ENCODE measurements at regions not wholly inside any gene's neighbourhood (a gene's known extent, or its start where the extent isn't known, plus 50 kb on each side); places are given as distances from the start of the nearest gene placed in this dataset.

GRCh38 chr5:101806410-101806809, 489.7 kb downstream of the SLCO4C1 start:
- Histone ChIP-seq H2BK120ac (replicated peaks; ENCODE audit: low read depth, low read length) (no peak overlapping the region), H3K18ac (ENCODE audit: extremely low read depth, low read length) (no peak overlapping the region), H3K27ac (ENCODE audit: low read depth, low read length) (no peak overlapping the region), H3K9me3 (ENCODE audit: insufficient read depth in 2 of 2, low read depth in 1 of 2, low read length in 1 of 2) (no peaks in the 10 kb centered on the region), H2AK5ac (ENCODE audit: low read depth, low read length) (no peak overlapping the region), H3K14ac (ENCODE audit: insufficient read length) (no peak overlapping the region), H3K79me2 (ENCODE audit: control insufficient read depth in 1 of 2, insufficient read depth in 2 of 2, low read length in 2 of 2) (no peaks in the 10 kb centered on the region), H3K23ac (ENCODE audit: insufficient read length) (no peak overlapping the region), H3K4me3 (ENCODE audit: extremely low read depth in 1 of 4, insufficient read depth in 2 of 4, low read depth in 3 of 4, low read length in 4 of 4) (no peak overlapping the region), H3K23me2 (ENCODE audit: low read depth, low read length) (no peaks in the 10 kb centered on the region), H2BK12ac (ENCODE audit: low read depth, low read length) (no peak overlapping the region), H2AFZ (ENCODE audit: low read length) (no peak overlapping the region), H3K36me3 (ENCODE audit: control insufficient read depth in 2 of 4, insufficient read depth in 4 of 4, low read length in 3 of 4) (no peaks in the 10 kb centered on the region), H3K79me1 (ENCODE audit: low read depth, low read length) (no peaks in the 10 kb centered on the region), H3K56ac (replicated peaks; ENCODE audit: insufficient read length, low read depth, low read length) (no peak overlapping the region), H4K91ac (replicated peaks; ENCODE audit: insufficient read length, low read length) (no peak overlapping the region), H2BK5ac (ENCODE audit: low read depth, low read length) (no peak overlapping the region), H3K4me1 (replicated peaks in 1 of 4; ENCODE audit: control insufficient read depth in 3 of 4, insufficient read depth in 4 of 4, low read length in 3 of 4) (no peaks in the 10 kb centered on the region), H4K20me1 (replicated peaks in 1 of 2; ENCODE audit: control insufficient read depth in 1 of 2, insufficient read depth in 2 of 2, low read length in 2 of 2) (no peaks in the 10 kb centered on the region), H3K4ac (replicated peaks; ENCODE audit: insufficient read length, low read depth, low read length) (no peak overlapping the region), H4K5ac (ENCODE audit: insufficient read length, low read depth, low read length) (no peak overlapping the region), H4K8ac (ENCODE audit: extremely low read depth, insufficient read depth, low read length) (no peak overlapping the region), H3K9ac (replicated peaks in 1 of 4; ENCODE audit: extremely low read depth in 1 of 4, low read depth in 3 of 4, low read length in 3 of 4) (no peak overlapping the region), H2BK15ac (ENCODE audit: low read length) (no peak overlapping the region), H3K27me3 (replicated peaks in 1 of 4; ENCODE audit: control insufficient read depth in 3 of 4, extremely low read depth in 1 of 4, insufficient read depth in 3 of 4, low read length in 3 of 4) (no peaks in the 10 kb centered on the region), H2BK20ac (ENCODE audit: low read length) (no peak overlapping the region), H3K4me2 (ENCODE audit: insufficient read depth in 1 of 2, low read depth in 2 of 2, low read length in 2 of 2) (no peak overlapping the region)
- no peak for FAIRE-seq
- ChIA-PET POLR2A (ENCODE audit: partially characterized antibody) (no interaction called here), CTCF (ENCODE audit: partially characterized antibody) (no interaction called here)
- 88% methylated on average over 2 of the region's 2 CpGs; no CpG with 5 or more reads in 1 of the 2 experiments for WGBS, 2 experiments (ENCODE audit: extremely low coverage in 1 of 2, insufficient coverage in 1 of 2, insufficient read length in 1 of 2, insufficient replicate concordance in 2 of 2, low coverage in 1 of 2, low lambda C conversion rate in 2 of 2, missing lambda C conversion rate in 1 of 2)
- no peak for TF ChIP-seq HDAC2 (IDR thresholded peaks at IDR 0.05; ENCODE audit: borderline replicate concordance in 1 of 2, low read depth in 2 of 2, low read length in 2 of 2)
- TF ChIP-seq CBX5 (IDR thresholded peaks at IDR 0.05; ENCODE audit: low read depth, low read length), result no peak
- TF ChIP-seq BCL11A (IDR thresholded peaks at IDR 0.05; ENCODE audit: low read depth in 2 of 2, low read length in 2 of 2), result no peak
- no peak for TF ChIP-seq CTCF (IDR thresholded peaks at IDR 0.05; ENCODE audit: control extremely low read depth in 1 of 3, insufficient read depth in 1 of 3, low read depth in 1 of 3, low read length in 3 of 3)
- no peak for TF ChIP-seq ZNF274 (IDR thresholded peaks at IDR 0.05; ENCODE audit: borderline replicate concordance, extremely low read depth, low read length)
- TF ChIP-seq BRCA1 (IDR thresholded peaks at IDR 0.05; ENCODE audit: low read depth, low read length), result no peak
- no peak for TF ChIP-seq JUN (IDR thresholded peaks at IDR 0.05; ENCODE audit: low read depth, low read length)
- no peak for TF ChIP-seq CEBPB (IDR thresholded peaks at IDR 0.05; ENCODE audit: low read depth, low read length)
- TF ChIP-seq POLR2A (IDR thresholded peaks at IDR 0.05; ENCODE audit: control extremely low read depth in 1 of 2, low read depth in 2 of 2, low read length in 2 of 2), result no peak
- DNase-seq (ENCODE audit: low read depth in 1 of 2, low spot score in 2 of 2), result no peak

All from H1 (cell line).